Tibial nerve (tissue), 4 donors: ENCODE measurements at regions not wholly inside any gene's neighbourhood (a gene's known extent, or its start where the extent isn't known, plus 50 kb on each side); places are given as distances from the start of the nearest gene placed in this dataset.

ENCODE experiments used
- EP300 ChIP-seq, 2 donors: sonication (generic); formaldehyde crosslinking; IDR thresholded peaks; one replicate each; pipeline ENCODE4 v1.6.1; 2017; ENCODE audit warnings: antibody characterized with exemption in 2 of 2, mild to moderate bottlenecking in 1 of 2
- POLR2A ChIP-seq, 2 donors: fragments of 450-650 bp; IDR thresholded peaks; one replicate each; pipeline ENCODE4 v1.6.1; 2017; ENCODE audit warnings: antibody characterized with exemption in 2 of 2, mild to moderate bottlenecking in 2 of 2, moderate library complexity in 2 of 2
- TF ChIP-seq, protein P1 (sequence below), 5 experiments: fragments of 200-600 bp in 3 of 5; fragments of 450-650 bp in 2 of 5; sonication (generic) in 3 of 5; IDR thresholded peaks; one replicate each; pipeline ENCODE4 v1.5.1; 2016 to 2019; ENCODE audit warnings: antibody characterized with exemption in 5 of 5, mild to moderate bottlenecking in 3 of 5, moderate library complexity in 2 of 5

DNA sequence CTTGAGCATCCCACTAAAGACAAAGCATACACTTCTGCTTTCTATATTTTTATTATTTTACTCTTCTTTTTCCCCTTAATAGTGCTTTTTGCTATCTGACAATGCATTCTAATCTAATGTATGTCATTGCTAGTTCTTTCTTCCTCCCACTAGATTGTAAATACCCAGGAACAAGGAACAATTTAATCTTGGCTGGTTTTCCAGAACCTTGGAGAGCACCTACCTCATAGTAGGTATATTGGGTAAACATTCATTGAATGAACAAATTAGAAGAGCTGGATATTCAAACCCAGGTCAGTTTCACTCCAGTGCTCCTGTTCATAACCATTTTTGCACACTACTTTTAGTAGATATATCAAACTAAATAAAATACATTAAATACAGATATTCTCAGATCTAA is 1617.6 kb upstream of the SLC10A2 start:
- TF ChIP-seq POLR2A (IDR thresholded peaks at IDR 0.05) (no peak), EP300 (IDR thresholded peaks at IDR 0.05) (no peak)
- TF ChIP-seq, protein P1, sequence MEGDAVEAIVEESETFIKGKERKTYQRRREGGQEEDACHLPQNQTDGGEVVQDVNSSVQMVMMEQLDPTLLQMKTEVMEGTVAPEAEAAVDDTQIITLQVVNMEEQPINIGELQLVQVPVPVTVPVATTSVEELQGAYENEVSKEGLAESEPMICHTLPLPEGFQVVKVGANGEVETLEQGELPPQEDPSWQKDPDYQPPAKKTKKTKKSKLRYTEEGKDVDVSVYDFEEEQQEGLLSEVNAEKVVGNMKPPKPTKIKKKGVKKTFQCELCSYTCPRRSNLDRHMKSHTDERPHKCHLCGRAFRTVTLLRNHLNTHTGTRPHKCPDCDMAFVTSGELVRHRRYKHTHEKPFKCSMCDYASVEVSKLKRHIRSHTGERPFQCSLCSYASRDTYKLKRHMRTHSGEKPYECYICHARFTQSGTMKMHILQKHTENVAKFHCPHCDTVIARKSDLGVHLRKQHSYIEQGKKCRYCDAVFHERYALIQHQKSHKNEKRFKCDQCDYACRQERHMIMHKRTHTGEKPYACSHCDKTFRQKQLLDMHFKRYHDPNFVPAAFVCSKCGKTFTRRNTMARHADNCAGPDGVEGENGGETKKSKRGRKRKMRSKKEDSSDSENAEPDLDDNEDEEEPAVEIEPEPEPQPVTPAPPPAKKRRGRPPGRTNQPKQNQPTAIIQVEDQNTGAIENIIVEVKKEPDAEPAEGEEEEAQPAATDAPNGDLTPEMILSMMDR (IDR thresholded peaks at IDR 0.05): no peak
